ENCODE measurements at regions not wholly inside any gene's neighbourhood (a gene's known extent, or its start where the extent isn't known, plus 50 kb on each side); places are given as distances from the start of the nearest gene placed in this dataset.

DNA sequence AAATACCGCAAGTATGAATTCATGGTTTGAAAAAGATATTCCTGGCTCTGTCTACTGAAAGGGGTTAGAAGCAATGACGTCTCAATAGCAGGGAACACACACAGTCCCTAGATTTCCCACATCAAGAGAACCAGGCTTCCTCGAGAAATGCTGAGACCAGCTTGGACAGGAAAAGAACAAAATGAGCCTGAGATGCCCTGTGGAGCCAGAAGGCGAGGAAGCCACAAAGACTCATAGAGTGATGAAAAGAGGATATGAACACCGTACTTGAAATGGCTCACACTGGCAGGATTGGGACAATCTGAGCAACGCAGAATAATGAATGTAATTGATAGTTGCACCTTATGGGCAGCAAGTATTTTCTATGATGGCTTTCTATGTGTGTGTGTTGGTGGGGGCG, 302.4 kb upstream of the ATP10A start:
- H3K9ac ChIP-seq (ENCODE audit: low read length) = no peak overlapping the region
- no peaks in the 10 kb centered on the region for H3K9me3 ChIP-seq (ENCODE audit: control insufficient read depth, low read length)
- no peaks in the 10 kb centered on the region for H3K36me3 ChIP-seq (ENCODE audit: control insufficient read depth, insufficient read depth, low read length)
- H3K4me3 ChIP-seq (ENCODE audit: low read length) = no peak overlapping the region
- no peaks in the 10 kb centered on the region for H3K4me1 ChIP-seq (ENCODE audit: control insufficient read depth, insufficient read depth, low read length)
- no peaks in the 10 kb centered on the region for H3K27me3 ChIP-seq (ENCODE audit: control insufficient read depth, insufficient read depth, low read length)

DNA sequence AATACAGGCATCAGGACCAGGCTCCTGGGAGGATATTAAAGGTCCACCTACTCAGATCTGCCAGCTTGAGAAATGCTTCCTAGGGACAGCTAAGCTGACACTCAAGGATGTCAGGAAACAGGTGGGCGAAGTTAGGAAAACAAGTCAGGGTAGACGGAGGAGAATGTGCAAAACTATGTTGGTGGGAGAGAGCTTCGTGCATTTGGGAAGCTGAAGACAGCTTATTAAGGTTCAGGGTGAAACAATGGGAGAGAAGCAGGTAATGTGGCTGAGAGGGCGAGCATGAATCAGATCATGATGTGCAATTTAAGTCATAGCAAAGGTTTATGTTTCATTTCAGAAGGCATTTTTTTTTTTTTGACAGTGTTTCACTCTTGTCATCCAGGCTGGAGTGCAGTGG, 297.2 kb upstream of the ATP10A start:
- H3K4me1 ChIP-seq (ENCODE audit: control insufficient read depth, insufficient read depth, low read length) = no peaks in the 10 kb centered on the region
- no peak overlapping the region for H3K9ac ChIP-seq (ENCODE audit: low read length)
- H3K4me3 ChIP-seq (ENCODE audit: low read length) = no peak overlapping the region

DNA sequence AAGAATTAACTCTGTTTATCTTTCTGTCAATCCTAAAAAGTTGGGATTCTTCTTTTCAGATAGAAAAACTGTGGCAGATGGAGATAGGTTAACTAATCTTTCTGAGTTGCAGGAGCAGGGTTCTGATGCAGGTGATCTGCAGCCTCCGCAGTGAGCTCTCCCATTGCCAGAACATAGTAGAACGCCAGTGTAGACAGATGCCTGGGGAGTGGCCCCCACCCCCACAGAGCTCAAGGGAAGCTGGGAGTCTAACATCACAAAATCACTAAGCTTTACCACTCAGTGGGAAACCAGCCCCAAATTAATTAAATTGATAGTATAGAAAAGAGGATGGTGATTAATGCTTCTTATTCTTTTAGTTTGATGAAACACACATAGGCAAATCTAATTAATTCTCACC, 295.0 kb upstream of the ATP10A start:
- Histone ChIP-seq H3K9ac (ENCODE audit: low read length) (no peak overlapping the region), H3K9me3 (ENCODE audit: control insufficient read depth, low read length) (no peaks in the 10 kb centered on the region), H3K27me3 (ENCODE audit: control insufficient read depth, insufficient read depth, low read length) (no peaks in the 10 kb centered on the region), H3K4me1 (ENCODE audit: control insufficient read depth, insufficient read depth, low read length) (no peaks in the 10 kb centered on the region), H3K4me3 (ENCODE audit: low read length) (no peak overlapping the region), H3K36me3 (ENCODE audit: control insufficient read depth, insufficient read depth, low read length) (no peaks in the 10 kb centered on the region)

More for the DNA sequence above, 297.2 kb upstream of the ATP10A start:
- Histone ChIP-seq H3K27me3 (ENCODE audit: control insufficient read depth, insufficient read depth, low read length) (no peaks in the 10 kb centered on the region), H3K9me3 (ENCODE audit: control insufficient read depth, low read length) (no peaks in the 10 kb centered on the region), H3K36me3 (ENCODE audit: control insufficient read depth, insufficient read depth, low read length) (no peaks in the 10 kb centered on the region)

DNA sequence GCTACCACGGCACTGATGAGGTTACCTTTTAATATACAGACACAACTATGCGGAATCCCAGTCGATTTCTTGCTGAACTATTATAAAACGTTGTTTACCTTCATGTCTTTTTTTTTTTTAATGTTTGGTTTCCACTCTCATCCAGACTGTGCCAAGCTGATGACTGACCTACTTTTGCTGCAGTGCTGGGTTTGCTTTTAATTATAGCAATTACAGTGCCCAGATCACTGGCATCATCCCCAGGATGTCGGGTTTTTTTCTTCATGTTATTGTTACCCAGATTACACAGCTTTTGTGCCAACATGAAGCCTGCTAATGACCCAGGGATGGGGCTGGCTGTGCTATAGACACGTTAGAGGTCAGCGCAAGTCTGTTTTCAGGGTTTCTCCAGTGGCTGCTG, 294.0 kb upstream of the ATP10A start:
- Histone ChIP-seq H3K9ac (ENCODE audit: low read length) (no peak overlapping the region), H3K27me3 (ENCODE audit: control insufficient read depth, insufficient read depth, low read length) (no peaks in the 10 kb centered on the region), H3K4me3 (ENCODE audit: low read length) (no peak overlapping the region), H3K9me3 (ENCODE audit: control insufficient read depth, low read length) (no peaks in the 10 kb centered on the region), H3K36me3 (ENCODE audit: control insufficient read depth, insufficient read depth, low read length) (no peaks in the 10 kb centered on the region), H3K4me1 (ENCODE audit: control insufficient read depth, insufficient read depth, low read length) (no peaks in the 10 kb centered on the region)

DNA sequence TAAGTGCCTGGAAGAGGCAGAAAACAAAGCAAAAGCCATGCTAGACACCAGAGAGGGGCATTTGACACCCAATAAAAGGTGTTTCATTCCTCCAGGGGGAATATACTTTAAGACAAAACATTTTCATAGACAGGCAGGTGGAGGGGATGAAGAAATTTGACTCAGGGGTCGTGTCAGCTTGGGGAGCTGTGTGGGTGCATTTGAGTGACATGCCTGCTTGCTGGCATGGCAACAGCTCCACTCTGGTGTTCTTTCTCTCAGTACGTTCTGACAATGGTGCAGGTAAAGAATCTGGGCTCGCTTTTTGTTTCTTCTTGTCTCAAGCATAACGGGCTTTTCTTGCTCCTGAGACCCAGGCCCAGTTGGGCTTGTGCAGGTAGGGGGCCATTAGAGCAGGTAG, 292.9 kb upstream of the ATP10A start:
- Histone ChIP-seq H3K36me3 (ENCODE audit: control insufficient read depth, insufficient read depth, low read length) (no peaks in the 10 kb centered on the region), H3K27me3 (ENCODE audit: control insufficient read depth, insufficient read depth, low read length) (no peaks in the 10 kb centered on the region), H3K9ac (ENCODE audit: low read length) (no peak overlapping the region), H3K9me3 (ENCODE audit: control insufficient read depth, low read length) (no peaks in the 10 kb centered on the region), H3K4me1 (ENCODE audit: control insufficient read depth, insufficient read depth, low read length) (no peaks in the 10 kb centered on the region), H3K4me3 (ENCODE audit: low read length) (no peak overlapping the region)

DNA sequence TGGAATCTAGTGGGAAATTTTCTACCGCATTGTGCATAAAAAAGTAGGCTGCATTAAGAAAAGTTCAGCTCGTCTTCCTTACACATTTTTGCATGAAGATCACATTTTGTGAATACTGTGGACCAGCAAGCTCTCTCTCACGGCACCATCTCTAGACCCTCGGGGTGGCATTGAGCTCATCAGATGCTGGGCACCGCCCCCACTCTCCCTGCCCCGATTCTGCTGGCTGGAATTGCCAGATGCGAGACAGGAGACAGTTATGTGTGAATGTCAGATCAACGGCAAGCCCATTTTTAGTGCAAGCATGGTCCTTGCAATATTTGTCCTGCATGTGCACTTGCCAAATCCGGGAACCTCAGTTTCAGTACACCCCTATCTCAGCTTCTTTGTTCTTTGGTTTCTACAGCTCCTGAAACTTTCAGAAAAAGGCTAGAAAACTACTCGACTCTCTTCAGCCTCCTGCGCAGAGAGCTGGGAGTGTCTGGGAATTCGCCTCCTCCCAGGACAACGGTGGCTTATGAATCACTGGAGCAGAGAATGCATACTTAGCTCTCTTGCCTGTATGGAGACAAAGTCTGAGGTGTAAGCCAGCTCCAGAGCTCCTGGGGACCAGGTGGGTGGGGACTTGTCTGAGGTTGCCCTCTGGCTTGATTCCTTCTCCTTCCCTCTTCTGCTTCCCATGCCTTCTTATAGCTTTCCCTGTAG, 285.2 kb upstream of the ATP10A start:
- Histone ChIP-seq H3K9ac (ENCODE audit: low read length) (no peak overlapping the region), H3K27me3 (ENCODE audit: control insufficient read depth, insufficient read depth, low read length) (no peaks in the 10 kb centered on the region), H3K9me3 (ENCODE audit: control insufficient read depth, low read length) (no peaks in the 10 kb centered on the region)

GRCh38 chr15:26146202-26146601, 283.1 kb upstream of the ATP10A start:
- Histone ChIP-seq H3K4me3 (ENCODE audit: low read length) (no peak overlapping the region), H3K9me3 (ENCODE audit: control insufficient read depth, low read length) (no peaks in the 10 kb centered on the region), H3K36me3 (ENCODE audit: control insufficient read depth, insufficient read depth, low read length) (no peaks in the 10 kb centered on the region), H3K27me3 (ENCODE audit: control insufficient read depth, insufficient read depth, low read length) (no peaks in the 10 kb centered on the region), H3K9ac (ENCODE audit: low read length) (no peak overlapping the region), H3K4me1 (ENCODE audit: control insufficient read depth, insufficient read depth, low read length) (no peaks in the 10 kb centered on the region)

More for the DNA sequence above, 285.2 kb upstream of the ATP10A start:
- H3K4me3 ChIP-seq (ENCODE audit: low read length) = no peak overlapping the region
- no peaks in the 10 kb centered on the region for H3K36me3 ChIP-seq (ENCODE audit: control insufficient read depth, insufficient read depth, low read length)
- no peaks in the 10 kb centered on the region for H3K4me1 ChIP-seq (ENCODE audit: control insufficient read depth, insufficient read depth, low read length)

DNA sequence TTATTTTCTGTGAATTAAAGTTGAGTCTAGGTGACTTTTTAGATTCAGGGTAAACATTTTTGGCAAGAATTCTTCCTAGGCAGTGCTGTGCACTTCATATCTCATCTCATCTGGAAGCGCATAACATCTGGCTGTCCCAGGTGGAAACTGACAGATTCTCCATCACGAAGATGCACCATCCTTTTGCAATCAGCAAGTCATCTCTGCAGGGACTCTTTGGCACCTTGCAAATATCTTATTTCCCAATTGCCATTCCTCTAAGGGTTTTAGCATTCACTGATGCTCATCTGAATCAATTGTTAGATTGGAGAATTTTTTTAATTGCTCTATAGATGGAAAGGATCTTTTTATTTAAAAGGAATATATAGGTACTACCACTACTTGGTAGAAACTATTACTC, 282.7 kb upstream of the ATP10A start:
- no peaks in the 10 kb centered on the region for H3K9me3 ChIP-seq (ENCODE audit: control insufficient read depth, low read length)
- no peaks in the 10 kb centered on the region for H3K36me3 ChIP-seq (ENCODE audit: control insufficient read depth, insufficient read depth, low read length)
- H3K4me3 ChIP-seq (ENCODE audit: low read length) = no peak overlapping the region
- H3K9ac ChIP-seq (ENCODE audit: low read length) = no peak overlapping the region
- H3K27me3 ChIP-seq (ENCODE audit: control insufficient read depth, insufficient read depth, low read length) = no peaks in the 10 kb centered on the region
- no peaks in the 10 kb centered on the region for H3K4me1 ChIP-seq (ENCODE audit: control insufficient read depth, insufficient read depth, low read length)

- Histone ChIP-seq H3K4me3 (ENCODE audit: low read length) (no peak overlapping the region), H3K27me3 (ENCODE audit: control insufficient read depth, insufficient read depth, low read length) (no peaks in the 10 kb centered on the region), H3K9me3 (ENCODE audit: control insufficient read depth, low read length) (no peaks in the 10 kb centered on the region), H3K4me1 (ENCODE audit: control insufficient read depth, insufficient read depth, low read length) (no peaks in the 10 kb centered on the region), H3K36me3 (ENCODE audit: control insufficient read depth, insufficient read depth, low read length) (no peaks in the 10 kb centered on the region), H3K9ac (ENCODE audit: low read length) (no peak overlapping the region)
These were observed 281.7 kb upstream of the ATP10A start for GRCh38 chr15:26144836-26145235.

GRCh38 chr15:26143221-26143620, 280.1 kb upstream of the ATP10A start:
- Histone ChIP-seq H3K9ac (ENCODE audit: low read length) (no peak overlapping the region), H3K36me3 (ENCODE audit: control insufficient read depth, insufficient read depth, low read length) (no peaks in the 10 kb centered on the region), H3K9me3 (ENCODE audit: control insufficient read depth, low read length) (no peaks in the 10 kb centered on the region), H3K4me1 (ENCODE audit: control insufficient read depth, insufficient read depth, low read length) (no peaks in the 10 kb centered on the region), H3K4me3 (ENCODE audit: low read length) (no peak overlapping the region), H3K27me3 (ENCODE audit: control insufficient read depth, insufficient read depth, low read length) (no peaks in the 10 kb centered on the region)

GRCh38 chr15:26134812-26135211, 271.7 kb upstream of the ATP10A start:
- no peaks in the 10 kb centered on the region for H3K27me3 ChIP-seq (ENCODE audit: control insufficient read depth, insufficient read depth, low read length)
- H3K9ac ChIP-seq (ENCODE audit: low read length) = no peak overlapping the region
- no peaks in the 10 kb centered on the region for H3K36me3 ChIP-seq (ENCODE audit: control insufficient read depth, insufficient read depth, low read length)
- no peaks in the 10 kb centered on the region for H3K4me1 ChIP-seq (ENCODE audit: control insufficient read depth, insufficient read depth, low read length)
- no peaks in the 10 kb centered on the region for H3K9me3 ChIP-seq (ENCODE audit: control insufficient read depth, low read length)
- no peak overlapping the region for H3K4me3 ChIP-seq (ENCODE audit: low read length)

DNA sequence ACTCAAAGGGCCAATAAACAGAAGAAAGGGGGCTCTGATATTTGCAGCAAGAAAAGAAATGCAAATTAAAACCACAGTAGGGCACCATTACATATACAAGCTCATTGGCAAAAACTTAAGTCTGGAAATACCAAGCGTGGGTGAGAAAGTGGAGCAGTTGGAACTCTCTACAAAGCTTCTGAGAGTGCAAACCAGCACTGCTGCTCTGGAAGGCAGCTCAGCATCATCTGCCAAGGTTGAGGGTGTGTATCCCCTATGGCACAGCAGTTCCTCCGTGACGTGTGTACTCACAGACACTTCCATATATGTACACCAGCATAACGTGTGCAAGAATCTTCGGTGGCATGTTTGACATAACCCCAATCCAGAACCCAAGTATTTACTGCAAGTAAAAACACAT, 271.0 kb upstream of the ATP10A start:
- Histone ChIP-seq H3K9ac (ENCODE audit: low read length) (no peak overlapping the region), H3K9me3 (ENCODE audit: control insufficient read depth, low read length) (no peaks in the 10 kb centered on the region), H3K27me3 (ENCODE audit: control insufficient read depth, insufficient read depth, low read length) (no peaks in the 10 kb centered on the region), H3K36me3 (ENCODE audit: control insufficient read depth, insufficient read depth, low read length) (no peaks in the 10 kb centered on the region), H3K4me3 (ENCODE audit: low read length) (no peak overlapping the region), H3K4me1 (ENCODE audit: control insufficient read depth, insufficient read depth, low read length) (no peaks in the 10 kb centered on the region)

- Histone ChIP-seq H3K9me3 (ENCODE audit: control insufficient read depth, low read length) (no peaks in the 10 kb centered on the region), H3K4me1 (ENCODE audit: control insufficient read depth, insufficient read depth, low read length) (no peaks in the 10 kb centered on the region), H3K27me3 (ENCODE audit: control insufficient read depth, insufficient read depth, low read length) (no peaks in the 10 kb centered on the region), H3K4me3 (ENCODE audit: low read length) (no peak overlapping the region), H3K9ac (ENCODE audit: low read length) (no peak overlapping the region), H3K36me3 (ENCODE audit: control insufficient read depth, insufficient read depth, low read length) (no peaks in the 10 kb centered on the region)
These were observed 269.7 kb upstream of the ATP10A start for GRCh38 chr15:26132811-26133210.
